Fibroblast of pulmonary artery (primary cell): ENCODE measurements at regions not wholly inside any gene's neighbourhood (a gene's known extent, or its start where the extent isn't known, plus 50 kb on each side); places are given as distances from the start of the nearest gene placed in this dataset.

ENCODE experiments used
- DNase-seq: peaks from one replicate; pipeline ENCODE4 v3.0.0-alpha.2; 2010; ENCODE audit warnings: low read depth
- H3K4me3 ChIP-seq: replicated peaks from 2 replicates; pipeline ENCODE4 v1.5.1; 2011; ENCODE audit warnings: low read depth, mild to moderate bottlenecking, control low read depth, low read length, moderate library complexity
- TF ChIP-seq, protein P1 (sequence below): IDR thresholded peaks from 2 replicates; pipeline ENCODE4 v1.5.1; 2011; ENCODE audit warnings: mild to moderate bottlenecking, control low read depth, low read length, inconsistent platforms; ENCODE audit errors: missing control alignments

DNA sequence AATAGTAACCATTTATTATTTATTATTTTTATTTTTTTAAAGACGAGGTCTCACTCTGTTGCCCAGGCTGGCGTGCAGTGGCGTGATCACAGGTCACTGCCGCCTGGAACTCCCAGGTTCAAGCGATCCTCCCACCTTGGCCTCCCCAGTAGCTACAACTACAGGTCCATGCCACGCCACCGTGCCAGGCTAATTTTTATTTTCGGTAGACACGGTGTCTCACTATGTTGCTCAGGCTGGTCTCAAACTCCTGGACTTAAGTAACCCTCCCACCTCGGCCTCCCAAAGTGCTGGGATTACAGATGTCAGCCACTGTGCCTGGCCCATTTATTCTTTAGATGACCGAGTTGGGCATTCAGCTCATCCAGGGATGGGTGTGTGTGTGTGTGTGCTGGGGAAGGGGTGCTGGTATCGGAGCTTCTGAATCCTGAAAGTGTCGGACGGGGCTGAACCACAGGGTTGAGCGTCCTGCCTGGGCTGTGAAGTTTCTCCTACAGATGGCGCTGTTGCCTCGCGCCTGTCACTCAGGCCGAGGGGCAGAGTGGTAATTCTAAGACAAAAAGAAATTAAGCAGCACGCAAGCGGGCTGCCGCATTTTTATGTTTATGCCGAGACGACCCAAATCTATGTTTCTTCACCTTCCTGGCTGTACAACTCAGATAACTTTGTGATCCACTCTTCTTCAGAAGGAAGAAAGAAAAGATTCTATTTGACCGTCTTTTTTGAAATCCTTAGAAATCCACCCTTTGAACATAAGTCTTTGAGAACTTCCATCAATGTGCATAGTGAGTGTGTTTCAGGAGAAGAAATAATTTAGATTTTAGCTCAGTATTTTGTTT lies 252.8 kb downstream of the CDH26 start:
- TF ChIP-seq, protein P1, sequence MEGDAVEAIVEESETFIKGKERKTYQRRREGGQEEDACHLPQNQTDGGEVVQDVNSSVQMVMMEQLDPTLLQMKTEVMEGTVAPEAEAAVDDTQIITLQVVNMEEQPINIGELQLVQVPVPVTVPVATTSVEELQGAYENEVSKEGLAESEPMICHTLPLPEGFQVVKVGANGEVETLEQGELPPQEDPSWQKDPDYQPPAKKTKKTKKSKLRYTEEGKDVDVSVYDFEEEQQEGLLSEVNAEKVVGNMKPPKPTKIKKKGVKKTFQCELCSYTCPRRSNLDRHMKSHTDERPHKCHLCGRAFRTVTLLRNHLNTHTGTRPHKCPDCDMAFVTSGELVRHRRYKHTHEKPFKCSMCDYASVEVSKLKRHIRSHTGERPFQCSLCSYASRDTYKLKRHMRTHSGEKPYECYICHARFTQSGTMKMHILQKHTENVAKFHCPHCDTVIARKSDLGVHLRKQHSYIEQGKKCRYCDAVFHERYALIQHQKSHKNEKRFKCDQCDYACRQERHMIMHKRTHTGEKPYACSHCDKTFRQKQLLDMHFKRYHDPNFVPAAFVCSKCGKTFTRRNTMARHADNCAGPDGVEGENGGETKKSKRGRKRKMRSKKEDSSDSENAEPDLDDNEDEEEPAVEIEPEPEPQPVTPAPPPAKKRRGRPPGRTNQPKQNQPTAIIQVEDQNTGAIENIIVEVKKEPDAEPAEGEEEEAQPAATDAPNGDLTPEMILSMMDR: peak; percentile 64
- no peak overlapping the region for H3K4me3 ChIP-seq
- peak; percentile 46 for DNase-seq

DNA sequence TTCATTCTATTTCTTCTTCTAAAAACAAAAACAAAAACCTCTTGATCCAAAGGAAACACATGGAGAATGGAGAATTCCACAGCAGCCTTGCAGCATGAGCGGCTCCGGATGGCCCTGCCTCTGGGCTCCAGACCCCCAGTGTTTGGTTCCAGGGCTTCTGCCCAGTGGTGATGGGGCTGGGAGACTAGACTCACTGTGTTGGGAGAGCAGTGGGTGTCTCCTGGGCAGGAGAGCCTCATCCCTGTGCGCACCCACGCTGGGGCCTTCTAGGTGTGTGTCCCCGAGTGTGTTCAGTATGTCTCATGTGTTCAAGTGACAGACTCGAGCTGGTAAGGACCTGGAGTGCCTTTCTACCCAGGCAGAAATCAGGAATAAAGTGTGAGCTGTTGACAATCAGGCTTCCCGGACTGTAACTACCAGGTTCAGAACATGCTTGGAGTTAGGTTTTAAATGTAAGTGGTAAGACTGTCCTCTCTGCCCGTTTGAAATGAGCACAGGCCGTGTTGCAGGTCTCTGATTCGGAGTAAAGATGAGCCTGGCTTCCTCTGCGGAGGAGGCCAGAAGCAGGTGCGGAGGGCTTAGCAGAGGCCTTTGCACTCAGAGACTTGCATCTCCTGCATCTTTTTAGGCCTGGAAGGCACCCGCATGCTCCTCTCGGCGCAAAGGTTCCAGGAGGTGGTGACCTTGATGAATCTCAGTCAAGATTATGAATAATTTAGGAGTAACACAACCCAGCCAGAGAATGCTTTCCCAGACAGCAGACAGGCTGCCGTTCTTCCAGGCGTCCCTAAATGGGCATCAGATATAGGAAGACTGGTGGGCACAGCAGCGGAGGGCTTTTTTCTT lies 253.6 kb downstream of the CDH26 start:
- no peak overlapping the region for H3K4me3 ChIP-seq
- no peak for DNase-seq
- TF ChIP-seq, protein P1: no peak

DNA sequence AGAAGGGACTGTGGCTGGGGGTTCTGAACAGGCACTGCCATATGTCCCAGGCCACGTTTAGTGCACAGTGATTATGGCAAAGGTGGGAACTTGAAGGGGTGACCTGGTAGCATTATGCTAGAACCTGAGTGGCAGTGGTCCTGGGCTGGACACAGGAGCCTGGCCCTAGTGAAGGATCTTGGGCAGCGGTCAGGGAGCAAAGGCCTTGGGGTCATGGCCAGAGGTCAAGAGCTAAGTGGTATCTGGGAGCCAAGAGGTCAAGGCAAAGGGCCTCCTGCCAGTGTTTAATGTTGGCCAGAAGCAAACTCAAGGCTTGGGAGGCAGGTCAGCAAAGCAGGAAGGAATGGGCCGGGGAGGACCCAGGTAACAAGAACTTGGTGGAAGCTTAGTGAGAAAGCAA lies 254.5 kb downstream of the CDH26 start:
- no peak overlapping the region for H3K4me3 ChIP-seq
- DNase-seq: no peak
- TF ChIP-seq, protein P1: no peak

DNA sequence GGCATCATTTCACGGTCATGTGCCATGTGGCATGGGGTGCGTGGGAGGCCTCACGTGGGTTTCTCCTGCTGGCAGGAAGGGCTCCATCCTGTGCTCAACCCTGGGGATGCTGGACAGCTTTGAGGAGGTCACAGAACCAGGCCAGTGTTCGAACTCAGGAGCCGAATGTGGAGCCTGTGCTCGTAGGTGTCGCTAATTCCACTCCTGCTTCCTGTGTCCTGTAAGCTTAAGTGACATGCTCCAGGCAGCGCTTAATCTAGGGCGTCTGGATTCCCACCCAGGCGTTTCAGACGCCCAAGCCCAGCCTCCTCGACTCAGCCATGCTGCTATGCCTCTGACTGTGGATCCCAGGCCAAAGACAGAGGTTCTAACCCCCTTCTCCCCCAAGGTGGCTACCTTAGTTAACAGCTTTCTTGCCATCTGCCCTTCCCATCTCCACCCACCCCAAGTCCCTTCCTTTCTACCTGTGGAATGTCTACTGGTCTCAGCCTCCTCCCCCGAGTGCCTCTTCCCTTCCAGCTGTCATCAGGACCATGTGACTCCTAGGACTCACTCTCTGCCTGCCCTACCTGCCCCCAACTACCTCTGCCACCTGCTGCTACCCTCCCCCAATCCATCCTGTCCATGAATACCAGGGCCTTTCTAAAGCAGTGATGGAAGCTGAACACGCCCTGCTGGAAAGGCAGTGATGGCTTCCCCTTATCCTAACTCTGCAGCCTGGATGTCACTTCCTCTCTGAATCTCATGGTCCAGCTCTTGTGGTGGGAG lies 255.1 kb downstream of the CDH26 start:
- no peak overlapping the region for H3K4me3 ChIP-seq
- no peak for DNase-seq
- TF ChIP-seq, protein P1: no peak

DNA sequence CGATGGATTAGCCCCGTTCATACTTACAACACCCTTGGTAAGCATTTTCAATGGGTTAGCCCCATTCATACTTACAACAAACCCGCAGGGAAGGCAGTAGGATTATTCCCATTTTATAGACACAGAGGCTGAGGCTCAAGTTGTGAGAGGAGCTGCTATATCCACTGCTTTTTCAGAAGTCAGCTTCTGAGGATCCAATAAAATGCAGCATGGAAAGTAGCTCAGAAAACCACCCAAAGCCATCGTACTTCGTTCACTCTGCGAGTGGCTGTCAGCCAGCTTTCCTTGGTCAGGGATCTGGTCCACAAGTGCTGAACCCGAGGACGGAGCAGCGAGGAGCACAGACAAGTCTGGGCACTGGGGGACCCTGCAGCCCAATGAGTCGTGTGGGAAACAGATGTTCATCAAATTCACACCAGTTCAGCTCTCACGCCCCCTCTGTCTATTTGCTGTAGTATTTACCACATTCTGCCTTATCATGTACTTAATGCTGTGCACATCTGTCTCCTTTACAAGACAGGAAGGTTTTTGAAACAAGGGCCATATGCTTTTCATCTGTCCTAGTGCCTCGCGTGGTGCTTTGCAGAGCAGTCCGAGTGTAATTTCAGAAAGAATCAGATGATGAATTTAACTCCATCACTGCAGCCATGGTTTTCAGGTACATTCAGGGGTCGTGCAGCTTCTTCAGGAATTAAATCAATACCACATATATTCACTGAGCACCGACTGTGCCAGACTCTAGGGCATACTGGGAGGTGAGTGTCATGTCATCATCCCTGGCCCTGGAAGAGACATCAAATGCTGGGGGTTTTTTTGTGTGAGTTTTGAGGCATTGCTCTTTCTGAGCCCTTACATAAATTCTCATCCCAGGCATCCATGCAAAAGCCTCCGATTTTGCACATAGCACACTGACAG lies 256.9 kb downstream of the CDH26 start:
- TF ChIP-seq, protein P1: no peak
- no peak overlapping the region for H3K4me3 ChIP-seq
- DNase-seq: no peak
